Esophagus muscularis mucosa (tissue), 4 donors: ENCODE measurements at regions not wholly inside any gene's neighbourhood (a gene's known extent, or its start where the extent isn't known, plus 50 kb on each side); places are given as distances from the start of the nearest gene placed in this dataset.

Source experiments
- DNase-seq: peaks from one replicate; pipeline ENCODE4 v3.0.0-alpha.2; 2017; ENCODE audit errors: extremely low spot score
- H3K27ac ChIP-seq, 4 donors: fragments of 200-600 bp; sonication (generic); replicated peaks in 1 of 4; 1 replicate in 3 of 4; 2 replicates in 1 of 4; pipeline ENCODE4 v1.5.1; 2016 to 2019; ENCODE audit warnings: mild to moderate bottlenecking in 1 of 4
- H3K27me3 ChIP-seq, 4 donors: fragments of 200-600 bp; sonication (generic); one replicate each; pipeline versions ENCODE4 v1.5.1 to v1.6.0; 2016 to 2019
- H3K36me3 ChIP-seq, 4 donors: fragments of 200-600 bp; sonication (generic); one replicate each; pipeline ENCODE4 v1.5.1; 2016 to 2019
- H3K4me1 ChIP-seq, 4 donors: fragments of 200-600 bp; sonication (generic); one replicate each; pipeline ENCODE4 v1.5.1; 2016 to 2019
- H3K4me3 ChIP-seq, 4 donors: fragments of 200-600 bp; sonication (generic); 1 replicate in 2 of 4; 2 replicates in 2 of 4; pipeline ENCODE4 v1.5.1; 2016 to 2019; ENCODE audit warnings: mild to moderate bottlenecking in 4 of 4, moderate library complexity in 1 of 4
- H3K9me3 ChIP-seq, 4 donors: fragments of 200-600 bp; sonication (generic); 1 replicate in 3 of 4; 2 replicates in 1 of 4; pipeline ENCODE4 v1.5.1; 2016 to 2019
- CTCF ChIP-seq, 3 experiments: fragments of 200-600 bp in 2 of 3; fragments of 450-650 bp in 1 of 3; sonication (generic) in 2 of 3; IDR thresholded peaks; one replicate each; pipeline ENCODE4 v1.5.1; 2017 to 2019; ENCODE audit warnings: antibody characterized with exemption in 3 of 3, mild to moderate bottlenecking in 2 of 3, moderate library complexity in 1 of 3
- EP300 ChIP-seq: sonication (generic); formaldehyde crosslinking; IDR thresholded peaks from one replicate; pipeline ENCODE4 v1.6.1; 2017; ENCODE audit warnings: antibody characterized with exemption
- POLR2A ChIP-seq: fragments of 450-650 bp; IDR thresholded peaks from one replicate; pipeline ENCODE4 v1.6.1; 2017; ENCODE audit warnings: antibody characterized with exemption, moderate library complexity, mild to moderate bottlenecking, low read depth
- POLR2AphosphoS5 ChIP-seq, 2 donors: sonication (generic); formaldehyde crosslinking; IDR thresholded peaks; one replicate each; pipeline ENCODE4 v1.6.1; 2017; ENCODE audit warnings: antibody characterized with exemption in 2 of 2
- WGBS: methylation state at CpG from one replicate; pipeline ENCODE4 v1.1.5; 2018; 5-methylcytosine and 5-hydroxymethylcytosine counted together
- intact Hi-C: fragments of 100-400 bp; cut with DNase I; formaldehyde crosslinking; loops from one replicate; pipeline ENCODE4 v1.15.1; 2023

- no peak overlapping the region for H3K4me3 ChIP-seq
- H3K27ac ChIP-seq, result no peak overlapping the region
- TF ChIP-seq EP300 (no peak), POLR2A (no peak), CTCF (IDR thresholded peaks at IDR 0.05) (no peak), POLR2AphosphoS5 (IDR thresholded peaks at IDR 0.05) (no peak)
- intact Hi-C loops, result no loop called here
- no peaks in the 10 kb centered on the region for H3K4me1 ChIP-seq
- DNase-seq, result no peak
- peaks cover 0 to 53% (median 0%) of the 10 kb centered on the region in 4 donors for H3K27me3 ChIP-seq
- WGBS, result 69% methylated on average over 1 of the region's 1 CpG
- no peaks in the 10 kb centered on the region for H3K36me3 ChIP-seq
- H3K9me3 ChIP-seq, result no peaks in the 10 kb centered on the region
Observed at GRCh38 chr3:10748040-10748439, 68.0 kb upstream of the SLC6A11 start.

- no peak overlapping the region for H3K27ac ChIP-seq
- no peaks in the 10 kb centered on the region for H3K9me3 ChIP-seq
- intact Hi-C loops, result no loop called here
- 7% methylated on average over 5 of the region's 6 CpGs for WGBS
- no peaks in the 10 kb centered on the region for H3K36me3 ChIP-seq
- H3K4me1 ChIP-seq, result no peaks in the 10 kb centered on the region
- DNase-seq, result no peak
- no peak overlapping the region for H3K4me3 ChIP-seq
- TF ChIP-seq POLR2AphosphoS5 (IDR thresholded peaks at IDR 0.05) (no peak), CTCF (IDR thresholded peaks at IDR 0.05) (no peak), EP300 (no peak), POLR2A (no peak)
- peaks cover 0 to 83% (median 0%) of the 10 kb centered on the region in 4 donors for H3K27me3 ChIP-seq
Observed at GRCh38 chr3:10753964-10754363, 62.1 kb upstream of the SLC6A11 start.

GRCh38 chr3:10756546-10756945, 59.5 kb upstream of the SLC6A11 start:
- TF ChIP-seq POLR2A (no peak), POLR2AphosphoS5 (IDR thresholded peaks at IDR 0.05) (no peak), EP300 (no peak), CTCF (IDR thresholded peaks at IDR 0.05) (no peak)
- Histone ChIP-seq H3K36me3 (no peaks in the 10 kb centered on the region), H3K4me1 (no peaks in the 10 kb centered on the region), H3K4me3 (no peak overlapping the region), H3K9me3 (no peaks in the 10 kb centered on the region), H3K27ac (no peak overlapping the region), H3K27me3 (peaks cover 0 to 92% (median 3%) of the 10 kb centered on the region in 4 donors)
- 53% methylated on average over 2 of the region's 2 CpGs for WGBS
- no peak for DNase-seq
- intact Hi-C loops, result loop anchor here (5.0 kb wide), 1 partner anchor 301 kb away; no protein-coding TSS in a partner anchor

DNA sequence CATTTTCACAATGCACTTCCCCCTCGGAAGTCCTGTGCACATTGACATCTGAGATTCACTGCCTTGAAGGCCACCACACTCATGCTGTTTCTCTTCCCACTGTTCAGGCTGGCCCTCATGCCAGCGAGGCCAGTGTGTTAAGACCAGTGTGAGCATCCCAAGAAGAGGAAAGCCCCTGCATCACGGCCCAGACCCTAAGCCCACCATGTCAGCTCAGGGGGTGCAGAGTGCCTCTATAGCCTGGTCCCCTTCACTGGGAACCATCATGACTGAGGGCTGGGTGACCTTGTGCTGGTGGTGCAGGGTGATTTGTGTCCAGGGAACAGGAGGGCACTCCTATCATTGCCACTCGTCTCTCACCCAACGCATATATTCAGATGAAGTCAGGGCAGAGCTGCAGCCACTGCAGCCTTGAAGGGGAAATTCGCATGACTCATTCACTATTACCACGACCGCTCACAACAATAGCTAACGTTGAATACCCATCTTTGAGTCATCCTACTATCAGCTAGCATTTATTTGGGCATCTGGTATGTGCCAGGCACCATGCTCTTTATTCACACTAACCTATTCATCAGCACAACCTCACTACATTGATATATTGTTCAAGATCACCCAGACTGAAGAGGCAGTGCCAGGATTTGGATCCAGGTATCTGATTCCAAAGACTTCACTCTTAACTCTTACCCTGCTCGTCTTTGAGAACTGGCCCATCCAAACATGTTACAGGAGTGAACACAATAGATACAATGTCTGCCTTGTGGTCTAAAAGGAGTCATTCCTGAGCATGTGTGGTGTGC, 58.8 kb upstream of the SLC6A11 start:
- 54% methylated on average over 10 of the region's 10 CpGs for WGBS
- intact Hi-C loops, result loop anchor here (5.0 kb wide), 1 partner anchor 300 kb away; no protein-coding TSS in a partner anchor

More for the DNA sequence above, 58.8 kb upstream of the SLC6A11 start:
- Histone ChIP-seq H3K27me3 (peaks cover 0 to 94% (median 3%) of the 10 kb centered on the region in 4 donors), H3K4me3 (no peak overlapping the region), H3K36me3 (no peaks in the 10 kb centered on the region), H3K27ac (no peak overlapping the region), H3K4me1 (no peaks in the 10 kb centered on the region), H3K9me3 (no peaks in the 10 kb centered on the region)
- no peak for DNase-seq
- TF ChIP-seq CTCF (IDR thresholded peaks at IDR 0.05) (no peak), POLR2AphosphoS5 (IDR thresholded peaks at IDR 0.05) (no peak), EP300 (no peak), POLR2A (no peak)
